ENCODE measurements at regions not wholly inside any gene's neighbourhood (a gene's known extent, or its start where the extent isn't known, plus 50 kb on each side); places are given as distances from the start of the nearest gene placed in this dataset.

DNA sequence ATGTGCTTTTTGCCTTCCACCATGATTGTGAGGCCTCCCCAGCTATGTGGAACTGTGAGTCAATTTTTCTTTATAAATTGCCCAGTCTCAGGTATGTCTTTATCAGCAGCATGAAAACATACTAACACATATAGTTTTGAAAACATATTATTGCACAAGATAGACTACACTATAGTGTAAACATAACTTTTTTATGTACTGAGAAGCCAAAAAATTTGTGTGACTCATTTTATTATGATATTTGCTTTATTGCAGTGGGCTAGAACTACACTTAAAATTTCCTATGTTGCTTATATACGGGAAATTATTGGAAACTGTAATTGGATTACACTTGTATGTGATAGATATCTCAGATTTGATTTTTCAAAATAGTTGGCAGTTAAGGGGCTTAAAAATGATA lies 885.5 kb upstream of the FBXO33 start:
- DNase-seq (ENCODE audit: extremely low read depth, low read depth, low spot score): no peak

DNA sequence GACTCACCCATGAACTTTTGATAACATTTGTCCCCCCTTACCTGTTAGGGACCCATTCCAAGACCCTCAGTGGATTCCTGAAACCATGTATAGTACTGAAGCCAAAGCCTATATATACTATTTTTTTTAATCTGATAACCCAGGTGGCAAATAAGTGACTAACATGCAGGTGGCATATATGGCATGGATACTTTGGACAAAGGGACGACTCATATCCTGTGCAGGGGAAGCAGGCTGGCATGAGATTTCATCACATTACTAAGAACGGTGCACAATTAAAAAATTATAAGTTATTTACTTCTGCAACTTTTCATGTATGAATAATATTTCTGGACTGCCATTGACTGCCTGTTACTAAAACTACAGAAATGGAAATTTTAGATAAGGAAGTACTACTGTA lies 880.1 kb upstream of the FBXO33 start:
- DNase-seq (ENCODE audit: extremely low read depth, low read depth, low spot score): no peak

DNA sequence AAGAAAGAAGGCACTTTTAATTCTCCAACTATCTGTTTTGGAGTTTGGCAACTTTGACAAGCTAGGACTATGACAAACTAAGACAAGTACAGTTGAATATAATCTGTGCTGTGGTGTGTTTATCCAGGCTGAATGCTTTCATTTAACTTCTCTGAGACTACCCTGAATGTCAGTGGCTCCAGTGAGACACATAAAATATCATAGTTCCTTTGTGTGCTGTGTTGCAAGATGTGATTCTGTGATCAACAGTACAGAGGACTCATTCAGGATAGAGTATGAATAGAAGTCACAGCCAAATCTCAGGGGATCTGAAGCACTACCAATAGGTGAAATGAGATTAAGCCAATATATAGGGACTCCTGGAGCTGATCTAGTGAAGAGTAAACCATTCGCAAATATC lies 876.9 kb upstream of the FBXO33 start:
- DNase-seq (ENCODE audit: extremely low read depth, low read depth, low spot score): no peak

GRCh38 chr14:40308240-40308639 lies 876.0 kb upstream of the FBXO33 start:
- DNase-seq (ENCODE audit: extremely low read depth, low read depth, low spot score): no peak

- DNase-seq (ENCODE audit: extremely low read depth, low read depth, low spot score): no peak
Observed at GRCh38 chr14:40296821-40297220, 864.6 kb upstream of the FBXO33 start.

DNA sequence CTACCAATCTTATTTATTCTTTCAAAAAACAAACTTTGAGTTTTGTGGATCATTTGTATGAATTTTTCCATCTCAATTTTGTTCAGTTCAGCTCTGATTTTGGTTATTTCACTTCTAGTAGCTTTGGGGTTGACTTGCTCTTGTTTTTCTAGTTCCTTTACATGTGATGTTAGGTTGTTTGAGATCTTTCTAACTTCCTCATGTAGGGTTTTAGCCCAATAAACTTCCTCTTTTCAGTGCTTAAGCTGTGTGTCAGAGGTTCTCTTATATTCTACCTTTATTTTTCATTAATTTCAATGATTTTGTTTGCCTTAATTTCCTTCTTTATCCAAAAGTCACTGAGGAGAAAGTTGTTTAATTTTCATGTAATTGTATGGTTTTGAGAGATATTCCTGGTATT lies 860.4 kb upstream of the FBXO33 start:
- no peak for DNase-seq (ENCODE audit: extremely low read depth, low read depth, low spot score)

- no peak for DNase-seq (ENCODE audit: extremely low read depth, low read depth, low spot score)
Observed at GRCh38 chr14:40282196-40282595, 850.0 kb upstream of the FBXO33 start.

DNA sequence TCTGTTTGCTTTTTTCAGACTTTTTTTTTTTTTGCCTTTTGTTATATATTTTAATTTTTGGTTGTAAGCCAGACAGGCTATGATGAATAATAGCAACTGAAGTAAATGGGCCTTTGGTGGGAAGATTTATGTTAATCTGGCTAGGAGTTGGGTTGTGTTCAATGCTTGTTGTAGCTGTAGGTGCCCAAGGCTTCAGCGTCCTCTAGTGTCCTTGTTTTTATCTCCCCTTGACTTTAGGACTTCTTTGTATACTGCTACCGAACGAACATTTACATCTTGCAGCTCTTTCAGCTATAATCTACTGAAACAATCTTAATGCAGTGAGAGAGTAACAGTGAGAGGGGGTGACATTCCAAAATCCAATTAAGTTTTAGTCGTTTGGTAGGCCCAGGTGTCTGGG lies 848.4 kb upstream of the FBXO33 start:
- no peak for DNase-seq (ENCODE audit: extremely low read depth, low read depth, low spot score)

- no peak for DNase-seq (ENCODE audit: extremely low read depth, low read depth, low spot score)
Observed at GRCh38 chr14:40273417-40273816, 841.2 kb upstream of the FBXO33 start.

- no peak for DNase-seq (ENCODE audit: extremely low read depth, low read depth, low spot score)
Observed at GRCh38 chr14:40271480-40271879, 839.2 kb upstream of the FBXO33 start.

- DNase-seq (ENCODE audit: extremely low read depth, low read depth, low spot score): no peak
Observed at GRCh38 chr14:40269436-40269835, 837.2 kb upstream of the FBXO33 start.

GRCh38 chr14:40268236-40268635 lies 836.0 kb upstream of the FBXO33 start:
- no peak for DNase-seq (ENCODE audit: extremely low read depth, low read depth, low spot score)

GRCh38 chr14:40265096-40265495 lies 832.9 kb upstream of the FBXO33 start:
- no peak for DNase-seq (ENCODE audit: extremely low read depth, low read depth, low spot score)

GRCh38 chr14:40252817-40253447 lies 820.7 kb upstream of the FBXO33 start:
- no peak for DNase-seq (ENCODE audit: extremely low read depth, low read depth, low spot score)

DNA sequence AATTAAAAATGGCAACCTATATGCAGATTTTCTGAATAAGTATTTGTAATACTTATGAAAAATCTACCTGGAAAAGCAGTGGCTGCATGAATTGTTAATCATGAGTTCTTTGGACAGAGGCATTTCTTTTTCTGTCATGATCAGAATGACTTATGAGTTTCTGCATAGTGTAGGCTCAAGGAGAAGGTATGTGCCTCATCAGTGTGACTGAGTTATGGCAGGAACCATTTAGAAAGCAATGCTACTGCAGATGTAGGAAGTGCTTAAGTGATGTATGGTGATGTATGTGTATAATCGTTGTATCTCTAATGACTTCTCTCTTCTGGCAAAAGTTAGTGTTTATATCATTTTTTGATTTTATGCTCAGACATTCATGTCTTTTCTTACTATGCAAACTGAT lies 816.4 kb upstream of the FBXO33 start:
- no peak for DNase-seq (ENCODE audit: extremely low read depth, low read depth, low spot score)

- no peak for DNase-seq (ENCODE audit: extremely low read depth, low read depth, low spot score)
Observed at GRCh38 chr14:40240245-40240859, 808.1 kb upstream of the FBXO33 start.

DNA sequence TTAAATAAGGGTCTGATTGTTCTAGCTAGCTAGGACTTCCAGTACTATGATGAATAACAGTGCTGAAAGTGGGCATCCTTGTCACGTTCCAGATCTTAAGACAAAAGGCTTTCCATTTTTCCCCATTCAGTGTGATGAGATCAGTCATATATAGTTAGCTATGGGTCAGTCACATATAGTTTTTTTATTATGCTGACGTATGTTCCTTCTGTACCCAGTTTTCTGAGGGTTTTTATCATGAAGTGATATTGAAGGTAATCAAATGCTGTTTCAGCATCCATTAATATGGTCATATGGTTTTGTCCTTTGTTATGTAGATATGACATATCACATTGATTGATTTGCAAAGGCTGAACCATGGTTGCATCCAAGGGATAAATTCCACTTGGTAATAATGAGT lies 800.1 kb upstream of the FBXO33 start:
- no peak for DNase-seq (ENCODE audit: extremely low read depth, low read depth, low spot score)

- DNase-seq (ENCODE audit: extremely low read depth, low read depth, low spot score): no peak
Observed at GRCh38 chr14:40229676-40230075, 797.4 kb upstream of the FBXO33 start.

DNA sequence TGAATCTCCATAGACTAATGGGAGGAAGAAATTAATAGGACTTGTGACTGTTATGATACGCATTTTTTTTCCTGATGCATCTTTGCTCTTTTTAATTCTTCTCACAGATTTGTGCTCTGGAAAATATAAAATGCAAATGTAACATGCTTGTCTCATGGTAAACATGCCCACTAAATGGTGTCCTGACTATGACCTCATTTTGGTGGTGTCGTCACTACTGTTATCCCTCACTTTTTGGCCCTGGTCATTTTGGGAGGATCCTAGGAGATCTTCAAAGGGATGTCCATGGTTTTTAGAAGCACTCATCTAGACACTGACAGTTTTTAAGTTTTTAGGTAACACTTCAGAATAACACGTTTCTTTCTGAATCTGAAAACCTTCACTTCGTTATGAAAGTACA lies 790.8 kb upstream of the FBXO33 start:
- no peak for DNase-seq (ENCODE audit: extremely low read depth, low read depth, low spot score)

DNA sequence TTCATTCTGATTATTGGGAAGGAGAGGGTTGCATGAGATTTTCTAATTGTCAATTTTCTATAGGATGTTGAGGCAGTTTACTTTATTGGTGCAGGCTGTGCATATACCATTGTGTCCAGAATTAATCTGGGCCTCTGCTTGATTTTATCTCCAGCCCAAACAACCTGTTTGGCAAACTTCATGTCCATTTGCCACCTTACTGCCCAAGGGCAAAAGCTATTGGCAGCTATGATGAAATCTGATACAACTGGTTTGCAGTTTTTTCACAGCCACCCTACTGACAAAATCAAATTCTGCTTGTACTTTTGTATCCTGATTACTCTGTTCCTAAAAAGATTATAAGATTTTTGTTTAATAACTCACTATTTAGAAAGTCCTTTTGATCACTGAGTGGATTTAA lies 789.2 kb upstream of the FBXO33 start:
- no peak for DNase-seq (ENCODE audit: extremely low read depth, low read depth, low spot score)

- DNase-seq (ENCODE audit: extremely low read depth, low read depth, low spot score): no peak
Observed at GRCh38 chr14:40219032-40219431, 786.8 kb upstream of the FBXO33 start.

GRCh38 chr14:40218282-40218941 lies 786.2 kb upstream of the FBXO33 start:
- DNase-seq (ENCODE audit: extremely low read depth, low read depth, low spot score): no peak
